K562 (cell line): ENCODE measurements at regions not wholly inside any gene's neighbourhood (a gene's known extent, or its start where the extent isn't known, plus 50 kb on each side); places are given as distances from the start of the nearest gene placed in this dataset.

Experiments used
- ATAC-seq: fragments of 200-7000 bp; cut with Tn5 transposase; 3 replicates; pipeline ENCODE4 v1.9.1; 2020; ENCODE audit warnings: moderate library complexity
- BruUV-seq: library from RNA; stranded (reverse); fragments of 400-500 nt; replicated peaks from 2 replicates; lab custom pipeline; 2021; lab: Mats Ljungman, UMichigan
- CTCF ChIA-PET: fragments of 300-600 bp; formaldehyde crosslinking; extraction: SDS; loops from one replicate; lab custom pipeline; 2021; ENCODE audit warnings: low intra/inter-chr PET ratio; lab: Yijun Ruan, JAX
- POLR2A ChIA-PET: fragments of 300-600, 350-650 bp; sonication (Branson Sonifier 250); formaldehyde crosslinking; extraction: SDS; loops from one replicate; lab custom pipeline; 2021; ENCODE audit warnings: antibody characterized with exemption, inconsistent platforms; lab: Yijun Ruan, JAX
- DNase-seq, 4 experiments: peaks; one replicate each; pipeline versions ENCODE4 v3.0.0 to v3.0.0-alpha.2; 2011 to 2018; ENCODE audit warnings: low spot score in 3 of 4, mixed read lengths in 3 of 4; ENCODE audit errors: extremely low read depth in 1 of 4
- FAIRE-seq: peaks from 2 replicates; lab custom pipeline; 2011; peaks lifted over from hg19 to GRCh38; lab: Jason Lieb, UNC
- H2AFZ ChIP-seq: 2 replicates; pipeline ENCODE4 v1.6.0; 2011; ENCODE audit warnings: low read depth, low read length, control low read depth, inconsistent platforms
- H3K27ac ChIP-seq: fragments of 200-600 bp; 3 replicates; pipeline ENCODE4 v1.8.0; 2011; ENCODE audit warnings: low read depth, mild to moderate bottlenecking, control low read depth, inconsistent platforms, low read length, moderate library complexity, mixed read lengths; ENCODE audit errors: extremely low read depth
- H3K27me3 ChIP-seq, 2 experiments: fragments of 300-600 bp in 1 of 2; 2 replicates in 1 of 2; 3 replicates in 1 of 2; pipeline versions ENCODE4 v1.6.0 to v1.8.0; 2011; ENCODE audit warnings: inconsistent platforms in 2 of 2, low read length in 2 of 2, mild to moderate bottlenecking in 1 of 2, mixed read lengths in 1 of 2, moderate library complexity in 1 of 2; ENCODE audit not compliant: control insufficient read depth in 2 of 2, insufficient read depth in 2 of 2
- H3K36me3 ChIP-seq: fragments of 300-600 bp; 3 replicates; pipeline ENCODE4 v1.8.0; 2011; ENCODE audit warnings: mild to moderate bottlenecking, low read length, inconsistent platforms; ENCODE audit not compliant: control insufficient read depth, insufficient read depth
- H3K4me1 ChIP-seq, 2 experiments: fragments of 200-600 bp in 1 of 2; replicated peaks in 1 of 2; 2 replicates in 1 of 2; 3 replicates in 1 of 2; pipeline versions ENCODE4 v1.5.1 to v1.8.0; 2011; ENCODE audit warnings: inconsistent platforms in 2 of 2, low read length in 2 of 2, mild to moderate bottlenecking in 1 of 2, mixed read lengths in 1 of 2, moderate library complexity in 1 of 2; ENCODE audit not compliant: control insufficient read depth in 2 of 2, insufficient read depth in 2 of 2
- H3K4me2 ChIP-seq: 2 replicates; pipeline ENCODE4 v1.6.1; 2011; ENCODE audit warnings: low read length, control low read depth, inconsistent platforms, mixed read lengths; ENCODE audit not compliant: insufficient read depth
- H3K4me3 ChIP-seq: fragments of 200-600 bp; sonication (generic), shearing (Covaris generic); 2 replicates; pipeline ENCODE4 v1.5.1; 2016; ENCODE audit warnings: control low read depth, inconsistent platforms
- H3K79me2 ChIP-seq: fragments of 200-600 bp; 3 replicates; pipeline ENCODE4 v1.8.0; 2011; ENCODE audit warnings: low read length, inconsistent platforms; ENCODE audit not compliant: control insufficient read depth, insufficient read depth
- H3K9ac ChIP-seq, 2 experiments: 2 replicates each; pipeline versions ENCODE4 v1.6.0 to v1.6.1; 2011; ENCODE audit warnings: low read depth in 2 of 2, low read length in 2 of 2, control low read depth in 1 of 2, inconsistent platforms in 1 of 2, mild to moderate bottlenecking in 1 of 2, mixed read lengths in 1 of 2; ENCODE audit not compliant: insufficient read depth in 1 of 2
- H3K9me1 ChIP-seq: one replicate; pipeline ENCODE4 v1.6.0; 2011; ENCODE audit warnings: inconsistent platforms, mild to moderate bottlenecking, low read length, moderate library complexity; ENCODE audit not compliant: control insufficient read depth, insufficient read depth
- H3K9me3 ChIP-seq: replicated peaks from 2 replicates; pipeline ENCODE4 v1.5.1; 2011; ENCODE audit warnings: low read depth, low read length, inconsistent platforms; ENCODE audit not compliant: control insufficient read depth, insufficient read depth
- H4K20me1 ChIP-seq: replicated peaks from 2 replicates; pipeline ENCODE4 v1.6.1; 2011; ENCODE audit warnings: low read length, inconsistent platforms, mixed read lengths; ENCODE audit not compliant: control insufficient read depth, insufficient read depth
- GTF2E2 ChIP-seq: fragments of 200-800 bp; sonication (Bioruptor generic); IDR thresholded peaks from 2 replicates; pipeline ENCODE4 v1.6.1; 2016; ENCODE audit warnings: missing genetic modification characterization, missing compliant biosample characterization
- KDM2B ChIP-seq: fragments of 250-450 bp; sonication (Bioruptor Pico); IDR thresholded peaks from 2 replicates; pipeline ENCODE4 v1.8.0; 2021; ENCODE audit warnings: mild to moderate bottlenecking, moderate library complexity
- NCOA2 ChIP-seq, 2 experiments: fragments of 450-650 bp; IDR thresholded peaks; 2 replicates each; pipeline ENCODE4 v1.6.1; 2018; ENCODE audit warnings: mild to moderate bottlenecking in 2 of 2, moderate library complexity in 1 of 2; ENCODE audit not compliant: partially characterized antibody in 2 of 2
- ZNF282 ChIP-seq: sonication (generic); formaldehyde crosslinking; IDR thresholded peaks from 2 replicates; pipeline ENCODE4 v1.8.1; 2023; ENCODE audit warnings: missing genetic modification reagents
- WGBS: fragments of 100-300 bp; shearing (Covaris generic); methylation state at CpG from one replicate; pipeline ENCODE4 v1.1.6; 2016; ENCODE audit warnings: low coverage, mixed read lengths; ENCODE audit not compliant: insufficient coverage; ENCODE audit errors: missing lambda C conversion rate; 5-methylcytosine and 5-hydroxymethylcytosine counted together
- in situ Hi-C: fragments of 300-500 bp; cut with MboI; formaldehyde crosslinking; loops from 4 replicates; pipeline ENCODE4 v1.15.0; 2018; ENCODE audit warnings: inconsistent platforms, mixed read lengths
- intact Hi-C: fragments of 100-400 bp; cut with micrococcal nuclease; formaldehyde crosslinking; loops from 2 replicates; pipeline ENCODE4 v1.14.2; 2022
- TF ChIP-seq, protein P1 (sequence below): fragments of 200-400 bp; formaldehyde crosslinking; IDR thresholded peaks from 2 replicates; pipeline ENCODE4 v1.6.1; 2017; ENCODE audit warnings: mild to moderate bottlenecking, low read depth, low read length, moderate library complexity
- TF ChIP-seq, protein P2 (sequence below): fragments of 450-650 bp; formaldehyde crosslinking; IDR thresholded peaks from 2 replicates; pipeline ENCODE4 v1.4.0; 2022; ENCODE audit warnings: missing genetic modification characterization

DNA sequence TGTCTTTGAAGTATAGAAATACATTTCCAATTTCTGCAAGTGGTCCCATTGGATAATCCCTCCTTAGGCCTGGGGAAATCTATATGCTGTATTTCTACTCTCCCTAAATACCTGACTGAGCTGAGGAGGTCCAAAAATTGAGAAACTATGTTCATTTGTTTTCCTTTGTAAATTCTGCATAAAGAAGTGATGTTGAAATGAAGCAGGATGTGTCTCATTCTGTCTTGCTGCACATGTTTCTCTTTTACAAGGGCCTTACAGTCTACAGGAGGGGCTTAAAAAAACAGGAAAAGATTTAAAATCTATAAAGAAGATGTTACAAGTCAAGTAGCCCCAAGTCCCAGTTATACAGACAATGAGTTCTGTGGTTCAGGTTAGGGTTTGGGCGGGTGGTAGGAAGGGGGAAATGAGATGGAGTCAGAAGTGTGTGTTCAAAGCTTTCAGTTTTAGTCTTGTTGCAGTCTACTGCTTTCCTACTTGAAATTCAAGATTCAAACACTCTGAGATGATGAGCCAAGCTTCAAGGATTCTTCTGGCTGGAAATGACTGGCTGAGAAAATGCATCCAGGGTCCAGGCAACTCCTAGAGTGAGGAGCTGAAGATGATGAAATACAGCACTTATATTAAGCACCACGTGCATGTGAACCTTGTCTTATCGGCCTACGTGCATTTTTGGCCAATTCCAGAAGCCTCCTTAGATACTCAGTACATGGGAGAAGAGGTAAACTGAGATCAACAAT, 146.3 kb upstream of the CELF4 start:
- H3K4me2 ChIP-seq: no peak overlapping the region
- no peaks in the 10 kb centered on the region for H3K27me3 ChIP-seq
- H2AFZ ChIP-seq: no peak overlapping the region
- FAIRE-seq (no peak), ATAC-seq (no peak), DNase-seq (no peak)
- H3K4me3 ChIP-seq: no peak overlapping the region
- no peaks in the 10 kb centered on the region for H3K36me3 ChIP-seq
- in situ Hi-C loops (no loop called here), intact Hi-C loops (no loop called here)
- no TSS peak for BruUV-seq
- TF ChIP-seq GTF2E2 (tag): no peak
- no peaks in the 10 kb centered on the region for H3K79me2 ChIP-seq
- H3K9ac ChIP-seq: no peak overlapping the region
- H3K9me1 ChIP-seq: no peaks in the 10 kb centered on the region
- WGBS: 0% methylated on average over 4 of the region's 4 CpGs
- POLR2A ChIA-PET: no interaction called here
- H4K20me1 ChIP-seq: no peaks in the 10 kb centered on the region
- H3K27ac ChIP-seq: no peak overlapping the region
- CTCF ChIA-PET: no interaction called here
- no peaks in the 10 kb centered on the region for H3K4me1 ChIP-seq
- H3K9me3 ChIP-seq: no peaks in the 10 kb centered on the region

DNA sequence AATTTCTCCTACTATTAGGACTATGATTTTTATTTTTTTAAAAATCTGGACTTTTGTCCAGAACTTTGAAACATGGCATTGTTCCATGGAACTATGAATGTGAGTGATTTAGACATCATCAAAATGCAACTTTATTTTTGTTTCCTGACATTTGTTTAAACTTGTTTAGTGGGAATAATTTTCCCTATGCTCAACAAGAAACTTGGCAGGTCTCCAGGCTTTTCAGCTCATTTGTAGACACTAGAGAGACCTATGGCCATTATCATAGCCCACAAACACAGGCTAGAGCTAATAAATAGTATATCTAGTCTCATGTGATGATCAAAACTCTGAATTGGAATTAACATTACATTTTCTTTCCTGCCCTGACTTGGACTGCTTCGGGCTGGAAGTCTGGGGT, 145.1 kb upstream of the CELF4 start:
- no peak for DNase-seq
- WGBS: 0% methylated on average over 1 of the region's 1 CpG
- Histone ChIP-seq H3K9ac (no peak overlapping the region), H2AFZ (no peak overlapping the region), H3K9me1 (no peaks in the 10 kb centered on the region), H4K20me1 (no peaks in the 10 kb centered on the region), H3K9me3 (no peaks in the 10 kb centered on the region), H3K36me3 (no peaks in the 10 kb centered on the region), H3K4me1 (no peaks in the 10 kb centered on the region), H3K4me2 (no peak overlapping the region), H3K27me3 (no peaks in the 10 kb centered on the region), H3K79me2 (no peaks in the 10 kb centered on the region), H3K4me3 (no peak overlapping the region), H3K27ac (no peak overlapping the region)
- CTCF ChIA-PET: no interaction called here
- TF ChIP-seq KDM2B (CRISPR knock-in tag): no peak
- TF ChIP-seq, protein P1, sequence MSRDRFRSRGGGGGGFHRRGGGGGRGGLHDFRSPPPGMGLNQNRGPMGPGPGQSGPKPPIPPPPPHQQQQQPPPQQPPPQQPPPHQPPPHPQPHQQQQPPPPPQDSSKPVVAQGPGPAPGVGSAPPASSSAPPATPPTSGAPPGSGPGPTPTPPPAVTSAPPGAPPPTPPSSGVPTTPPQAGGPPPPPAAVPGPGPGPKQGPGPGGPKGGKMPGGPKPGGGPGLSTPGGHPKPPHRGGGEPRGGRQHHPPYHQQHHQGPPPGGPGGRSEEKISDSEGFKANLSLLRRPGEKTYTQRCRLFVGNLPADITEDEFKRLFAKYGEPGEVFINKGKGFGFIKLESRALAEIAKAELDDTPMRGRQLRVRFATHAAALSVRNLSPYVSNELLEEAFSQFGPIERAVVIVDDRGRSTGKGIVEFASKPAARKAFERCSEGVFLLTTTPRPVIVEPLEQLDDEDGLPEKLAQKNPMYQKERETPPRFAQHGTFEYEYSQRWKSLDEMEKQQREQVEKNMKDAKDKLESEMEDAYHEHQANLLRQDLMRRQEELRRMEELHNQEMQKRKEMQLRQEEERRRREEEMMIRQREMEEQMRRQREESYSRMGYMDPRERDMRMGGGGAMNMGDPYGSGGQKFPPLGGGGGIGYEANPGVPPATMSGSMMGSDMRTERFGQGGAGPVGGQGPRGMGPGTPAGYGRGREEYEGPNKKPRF: no peak
- no peak for TF ChIP-seq NCOA2 (IDR thresholded peaks at IDR 0.05; ENCODE audit: partially characterized antibody in 2 of 2)
- TF ChIP-seq ZNF282 (CRISPR knock-in tag): no peak
- TF ChIP-seq, protein P2, sequence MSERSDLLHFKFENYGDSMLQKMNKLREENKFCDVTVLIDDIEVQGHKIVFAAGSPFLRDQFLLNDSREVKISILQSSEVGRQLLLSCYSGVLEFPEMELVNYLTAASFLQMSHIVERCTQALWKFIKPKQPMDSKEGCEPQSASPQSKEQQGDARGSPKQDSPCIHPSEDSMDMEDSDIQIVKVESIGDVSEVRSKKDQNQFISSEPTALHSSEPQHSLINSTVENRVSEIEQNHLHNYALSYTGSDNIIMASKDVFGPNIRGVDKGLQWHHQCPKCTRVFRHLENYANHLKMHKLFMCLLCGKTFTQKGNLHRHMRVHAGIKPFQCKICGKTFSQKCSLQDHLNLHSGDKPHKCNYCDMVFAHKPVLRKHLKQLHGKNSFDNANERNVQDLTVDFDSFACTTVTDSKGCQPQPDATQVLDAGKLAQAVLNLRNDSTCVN: no peak
- POLR2A ChIA-PET: interaction anchor here (0.6 kb wide), 1 partner anchor 37 kb away, joined by 3 read pairs; no protein-coding TSS in a partner anchor
- in situ Hi-C loops: no loop called here
- BruUV-seq: no TSS peak
- ATAC-seq: no peak
- no peak for FAIRE-seq
- intact Hi-C loops: no loop called here
